GM21528 (cell line): ENCODE measurements at regions not wholly inside any gene's neighbourhood (a gene's known extent, or its start where the extent isn't known, plus 50 kb on each side); places are given as distances from the start of the nearest gene placed in this dataset.

Experiments used
- ATAC-seq: cut with Tn5 transposase; IDR thresholded peaks from one replicate; pipeline ENCODE4 v1.9.1; 2021; ENCODE audit warnings: mild to moderate bottlenecking, moderate library complexity; ENCODE audit not compliant: unreplicated experiment, low FRiP score

- no peak for ATAC-seq
These were observed 533.5 kb upstream of the ZNF385D start for GRCh38 chr3:22284559-22284958.

GRCh38 chr3:22288756-22289155 lies 537.7 kb upstream of the ZNF385D start:
- no peak for ATAC-seq

GRCh38 chr3:22292681-22293080 lies 541.7 kb upstream of the ZNF385D start:
- ATAC-seq: no peak

- ATAC-seq: no peak
These were observed 545.6 kb upstream of the ZNF385D start for GRCh38 chr3:22296601-22297000.

- ATAC-seq: no peak
These were observed 546.4 kb upstream of the ZNF385D start for GRCh38 chr3:22297436-22297835.

- no peak for ATAC-seq
These were observed 555.4 kb upstream of the ZNF385D start for GRCh38 chr3:22306454-22306853.

- ATAC-seq: no peak
These were observed 557.9 kb upstream of the ZNF385D start for GRCh38 chr3:22308871-22309270.

- no peak for ATAC-seq
These were observed 564.9 kb upstream of the ZNF385D start for GRCh38 chr3:22315925-22316324.

GRCh38 chr3:22318325-22318724 lies 567.3 kb upstream of the ZNF385D start:
- no peak for ATAC-seq

- ATAC-seq: no peak
These were observed 568.4 kb upstream of the ZNF385D start for GRCh38 chr3:22319446-22319845.

GRCh38 chr3:22322861-22323260 lies 571.9 kb upstream of the ZNF385D start:
- ATAC-seq: no peak

- ATAC-seq: no peak
These were observed 575.3 kb upstream of the ZNF385D start for GRCh38 chr3:22326305-22326704.

- ATAC-seq: no peak
These were observed 584.0 kb upstream of the ZNF385D start for GRCh38 chr3:22334996-22335395.

GRCh38 chr3:22349215-22349851 lies 598.3 kb upstream of the ZNF385D start:
- ATAC-seq: no peak

- no peak for ATAC-seq
These were observed 600.8 kb upstream of the ZNF385D start for GRCh38 chr3:22351806-22352205.

- ATAC-seq: no peak
These were observed 602.1 kb upstream of the ZNF385D start for GRCh38 chr3:22353126-22353525.

GRCh38 chr3:22358334-22358733 lies 607.3 kb upstream of the ZNF385D start:
- no peak for ATAC-seq

GRCh38 chr3:22360164-22360563 lies 609.2 kb upstream of the ZNF385D start:
- ATAC-seq: no peak

GRCh38 chr3:22360970-22361369 lies 610.0 kb upstream of the ZNF385D start:
- ATAC-seq: no peak

GRCh38 chr3:22361521-22361920 lies 610.5 kb upstream of the ZNF385D start:
- ATAC-seq: no peak

- ATAC-seq: no peak
These were observed 613.8 kb upstream of the ZNF385D start for GRCh38 chr3:22364851-22365250.

- ATAC-seq: no peak
These were observed 615.8 kb upstream of the ZNF385D start for GRCh38 chr3:22366781-22367180.

- ATAC-seq: no peak
These were observed 620.0 kb upstream of the ZNF385D start for GRCh38 chr3:22371036-22371435.
